Suppressor macrophage (primary cell): ENCODE measurements at regions not wholly inside any gene's neighbourhood (a gene's known extent, or its start where the extent isn't known, plus 50 kb on each side); places are given as distances from the start of the nearest gene placed in this dataset.
"Not testable (repeated sequence)": the region's sequence is repeated elsewhere in the genome, so short reads cannot be mapped to it uniquely, and the experiment has no call there.

Experiments used
- DNase-seq, 4 experiments: peaks; one replicate each; pipeline ENCODE4 v3.0.0-alpha.2; 2020 to 2022

- DNase-seq = no peak
These were observed 238.7 kb upstream of the TOX3 start for GRCh38 chr16:52785653-52786052.

DNA sequence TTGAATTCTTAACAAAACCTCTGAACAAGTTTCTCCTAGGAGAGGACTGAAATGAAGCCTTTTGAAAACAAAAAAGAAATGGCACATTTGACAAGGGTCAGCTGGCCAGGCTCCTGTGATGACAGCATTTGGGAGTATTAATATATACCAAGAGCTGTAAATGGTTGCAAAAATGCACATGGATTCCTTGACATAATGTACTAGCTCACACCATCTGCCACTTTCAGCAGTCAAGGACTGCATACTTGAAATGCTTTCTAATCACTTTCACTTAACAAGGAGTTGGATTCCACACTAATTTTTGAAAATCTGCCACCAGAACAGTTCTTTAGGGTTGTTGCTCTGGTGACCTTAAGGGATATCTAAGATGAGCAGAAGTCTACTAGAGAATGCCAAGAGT lies 236.7 kb upstream of the TOX3 start:
- DNase-seq = no peak

DNA sequence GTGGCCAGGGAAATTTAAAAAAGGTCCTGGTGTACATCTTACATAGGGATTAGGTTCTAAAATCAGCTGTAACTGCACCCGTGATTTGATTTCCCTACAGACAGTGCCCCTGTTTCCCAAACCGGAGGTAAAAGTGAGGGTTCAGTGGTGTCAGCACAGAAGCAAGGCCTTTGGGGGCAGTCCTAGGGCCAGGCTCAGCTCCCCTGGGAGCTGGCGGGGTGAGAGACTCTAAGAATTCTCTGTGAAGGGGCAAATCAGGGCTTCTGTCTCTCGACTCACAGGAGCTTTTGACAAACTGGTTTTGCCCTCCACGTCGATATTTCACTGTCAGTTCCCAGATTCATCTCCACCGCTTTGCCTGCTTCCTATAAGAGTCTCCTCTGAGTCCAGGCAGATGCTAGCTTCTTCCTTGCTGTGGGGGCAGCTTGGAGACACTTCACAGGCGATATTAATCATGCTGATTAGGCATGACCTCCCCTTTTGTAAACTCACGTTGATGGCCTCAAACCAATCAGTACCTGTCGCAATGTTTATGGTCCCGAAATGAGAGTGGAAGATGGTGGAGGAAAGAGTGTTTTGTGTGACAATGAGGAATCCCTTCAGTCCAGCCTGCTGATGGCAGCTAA lies 234.2 kb upstream of the TOX3 start:
- no peak for DNase-seq

GRCh38 chr16:52773026-52773425 lies 226.1 kb upstream of the TOX3 start:
- no peak for DNase-seq

DNA sequence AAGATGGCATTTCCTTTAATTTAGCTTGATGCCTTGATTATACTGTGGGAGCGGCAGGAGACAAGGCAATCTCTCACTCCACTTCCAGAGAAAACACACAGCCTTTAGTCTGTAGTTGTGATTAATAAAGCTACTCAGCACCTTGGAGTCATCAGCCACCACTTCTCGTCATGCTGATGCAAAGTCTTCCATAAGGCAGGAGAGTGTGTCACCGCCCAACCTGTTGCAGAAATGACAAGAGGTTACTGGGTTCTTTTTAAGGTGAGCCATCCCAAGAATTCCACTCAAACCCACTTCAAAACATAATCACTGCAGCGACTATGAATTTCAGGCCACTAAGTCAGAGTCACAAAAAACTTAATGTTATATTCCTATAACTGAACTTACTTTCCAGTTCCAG lies 223.9 kb upstream of the TOX3 start:
- no peak for DNase-seq

DNA sequence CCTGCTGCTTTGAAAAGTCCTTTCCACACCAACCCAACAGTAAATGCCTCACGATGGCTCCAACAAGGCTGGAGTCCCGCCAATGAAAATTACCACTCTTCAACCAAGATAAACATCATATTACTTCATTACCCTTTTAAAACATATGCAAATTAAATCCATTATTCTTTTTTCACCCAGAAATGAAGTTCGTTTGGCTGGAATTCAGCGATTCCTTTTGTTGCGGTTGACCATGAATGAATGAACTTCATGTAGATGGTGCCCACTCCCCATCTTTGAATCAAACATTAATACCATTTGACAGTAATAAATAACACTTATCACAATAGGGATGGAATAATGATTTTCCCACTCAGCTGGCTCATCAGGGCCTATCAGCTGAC lies 211.5 kb upstream of the TOX3 start:
- DNase-seq = no peak

DNA sequence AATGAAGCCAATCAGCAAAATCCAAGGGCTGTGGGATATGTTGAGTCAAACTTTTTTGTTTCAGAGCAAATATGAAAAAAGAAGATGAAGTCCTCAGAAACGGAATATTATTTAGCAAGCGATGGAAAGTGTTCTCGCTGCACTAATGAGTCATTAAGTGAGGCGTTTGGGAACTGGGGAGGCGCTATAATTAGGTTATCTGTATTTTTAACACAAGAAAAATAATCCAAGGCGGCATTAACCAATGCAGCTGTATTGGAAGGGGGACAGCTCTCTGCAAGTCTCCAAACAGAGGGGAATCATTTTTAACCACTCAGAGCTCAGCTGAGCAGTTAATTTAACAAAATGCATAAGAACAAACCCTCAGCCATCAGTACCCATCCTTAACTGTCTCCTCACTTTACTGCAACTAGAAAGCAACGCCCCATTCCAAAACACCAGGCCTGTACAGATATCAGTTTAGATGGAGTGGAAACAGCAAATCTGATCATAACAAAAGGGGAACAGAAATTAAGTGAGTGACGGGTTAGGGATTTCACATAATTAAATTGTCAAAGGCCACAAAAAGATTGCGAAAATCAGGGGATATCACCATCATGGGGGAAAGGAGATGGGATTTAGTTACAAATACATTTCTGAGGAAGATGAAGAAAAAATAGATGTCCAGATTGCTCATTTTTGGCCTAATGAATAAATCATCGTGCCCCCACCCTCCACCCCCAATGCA lies 211.0 kb upstream of the TOX3 start:
- peak in 2 of 4 experiments; percentile 25 to 31 for DNase-seq

DNA sequence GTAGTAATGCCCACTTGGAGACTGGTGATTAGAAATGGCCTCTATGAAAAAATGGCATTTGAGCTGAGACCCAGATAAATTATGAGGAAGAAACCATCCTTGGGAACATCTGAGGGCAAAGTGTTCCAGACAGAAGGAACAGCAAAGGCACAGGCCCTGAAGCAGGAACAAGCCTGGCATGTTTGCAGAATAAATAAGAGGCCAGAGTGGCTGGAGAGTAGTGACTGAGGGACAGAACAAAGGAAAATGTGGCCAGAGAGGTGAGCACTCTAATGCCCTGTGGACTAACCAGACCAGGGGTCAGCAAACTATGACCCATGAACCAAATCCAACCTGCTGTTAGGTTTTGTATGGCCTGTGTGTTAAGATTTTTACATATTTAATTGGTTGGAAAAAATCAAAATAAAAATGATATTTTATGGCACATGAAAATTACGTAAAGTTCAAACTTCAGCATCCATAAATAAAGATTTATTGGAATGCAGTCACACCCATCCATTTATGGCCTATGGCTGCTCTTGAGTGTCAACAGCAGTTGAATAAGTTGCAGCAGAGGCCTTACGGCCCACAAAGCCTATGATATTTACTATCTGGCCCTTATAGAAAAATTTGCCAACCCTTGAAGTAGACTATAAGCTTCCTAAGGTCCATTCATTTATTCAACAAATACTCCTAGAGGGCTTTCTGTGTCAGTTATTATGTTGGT lies 210.0 kb upstream of the TOX3 start:
- no peak for DNase-seq

DNA sequence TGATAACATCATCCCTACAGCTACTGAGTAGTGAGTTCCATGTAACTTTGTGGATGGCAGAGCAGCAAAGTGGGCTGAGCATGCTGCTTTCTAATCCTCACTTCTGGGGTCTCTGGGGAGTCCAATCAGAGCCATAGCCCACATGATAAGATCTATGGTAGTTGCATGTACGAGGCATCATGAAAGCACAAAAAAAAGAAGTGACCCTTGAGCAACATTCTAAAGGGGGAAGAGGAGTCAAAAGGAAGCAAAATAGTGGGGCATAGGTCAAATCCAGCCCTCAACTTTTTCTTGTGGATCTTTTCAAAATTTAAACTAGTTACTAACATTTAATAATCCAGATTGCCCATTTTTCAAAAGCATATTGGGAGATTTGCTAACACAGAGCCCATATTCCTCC lies 208.5 kb upstream of the TOX3 start:
- peak in 3 of 4 experiments; percentile 12 to 40 (median 15) for DNase-seq

DNA sequence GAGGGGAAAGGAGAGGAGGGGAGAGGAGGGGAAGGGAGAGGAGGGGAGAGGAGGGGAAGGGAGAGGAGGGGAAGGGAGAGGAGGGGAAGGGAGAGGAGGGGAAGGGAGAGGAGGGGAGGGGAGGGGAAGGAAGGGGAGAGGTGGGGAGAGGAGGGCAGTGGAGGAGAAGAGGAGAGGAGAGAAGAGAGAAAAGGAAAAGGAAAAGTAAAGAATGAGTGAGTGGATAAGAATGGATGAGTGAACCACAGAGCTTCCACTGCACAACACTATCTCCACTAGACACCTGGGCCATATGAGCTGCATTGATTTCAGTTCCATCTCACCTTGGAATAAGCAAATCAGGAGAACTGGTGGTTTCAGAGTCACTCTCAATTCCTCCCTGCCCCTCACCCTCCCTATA lies 204.1 kb upstream of the TOX3 start:
- no peak for DNase-seq

DNA sequence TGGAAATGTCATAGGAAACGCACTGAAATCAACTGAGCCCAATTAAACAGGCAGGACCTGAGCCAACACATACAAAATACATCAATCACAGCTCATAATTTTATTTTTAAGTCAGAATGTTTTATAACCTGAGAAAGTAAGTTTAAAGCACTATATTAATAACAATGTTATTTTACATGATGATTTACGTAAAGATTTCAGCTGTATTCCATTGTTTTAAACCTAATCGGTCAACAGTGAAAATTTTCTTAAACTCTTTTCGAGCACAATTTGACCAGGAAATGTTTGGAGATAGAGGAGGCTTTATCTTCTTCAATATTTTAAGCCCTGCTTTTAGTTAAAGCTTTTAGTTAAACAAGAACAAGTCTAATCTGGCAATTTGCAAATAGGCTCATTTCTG lies 201.8 kb upstream of the TOX3 start:
- no peak for DNase-seq

DNA sequence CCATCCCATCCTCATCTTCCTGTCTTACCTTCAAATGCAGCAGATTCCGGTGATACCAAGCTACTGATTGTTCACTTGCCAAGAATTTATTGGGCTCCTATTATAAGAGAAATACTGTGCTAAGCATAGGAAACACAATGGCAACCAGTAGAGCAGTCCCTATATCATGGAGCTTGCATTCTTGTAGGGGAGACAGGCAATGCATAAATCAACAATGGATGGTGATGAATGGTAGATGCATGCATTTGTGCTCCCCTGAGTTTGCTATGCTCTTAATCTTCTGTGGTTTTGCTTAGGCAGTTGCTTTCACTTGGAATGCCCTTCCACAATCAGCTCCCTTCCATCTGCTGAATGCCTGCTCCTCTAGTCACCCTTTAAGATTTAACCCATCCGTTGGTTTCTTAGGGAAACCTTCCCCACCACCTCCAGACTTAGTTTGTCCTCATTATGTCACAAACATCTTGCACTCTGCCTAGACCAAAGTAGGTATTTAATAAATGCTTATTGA lies 200.2 kb upstream of the TOX3 start:
- no peak for DNase-seq

- DNase-seq = no peak
These were observed 196.8 kb upstream of the TOX3 start for GRCh38 chr16:52743707-52744106.

- DNase-seq = no peak
These were observed 195.7 kb upstream of the TOX3 start for GRCh38 chr16:52742608-52743170.

GRCh38 chr16:52742052-52742451 lies 195.1 kb upstream of the TOX3 start:
- no peak for DNase-seq

DNA sequence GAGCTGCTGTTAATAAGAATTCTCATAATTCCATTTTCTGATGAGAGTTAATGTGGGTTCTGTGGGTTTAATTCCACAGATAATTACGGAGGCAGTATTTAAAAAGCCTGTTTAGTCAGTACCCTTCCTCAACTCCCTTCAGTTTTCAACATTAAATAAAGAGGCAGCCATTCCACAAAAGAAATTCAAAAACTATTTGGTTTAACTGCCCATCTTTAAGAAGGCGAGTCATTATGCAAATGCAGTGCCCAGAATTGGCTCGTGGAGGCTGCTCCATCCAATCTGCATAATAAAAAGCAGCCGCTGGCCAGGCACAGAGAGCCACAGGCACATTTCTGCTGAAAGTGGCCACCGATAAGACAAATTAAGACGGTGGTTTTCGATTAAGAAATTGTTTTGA lies 194.4 kb upstream of the TOX3 start:
- no peak for DNase-seq

DNA sequence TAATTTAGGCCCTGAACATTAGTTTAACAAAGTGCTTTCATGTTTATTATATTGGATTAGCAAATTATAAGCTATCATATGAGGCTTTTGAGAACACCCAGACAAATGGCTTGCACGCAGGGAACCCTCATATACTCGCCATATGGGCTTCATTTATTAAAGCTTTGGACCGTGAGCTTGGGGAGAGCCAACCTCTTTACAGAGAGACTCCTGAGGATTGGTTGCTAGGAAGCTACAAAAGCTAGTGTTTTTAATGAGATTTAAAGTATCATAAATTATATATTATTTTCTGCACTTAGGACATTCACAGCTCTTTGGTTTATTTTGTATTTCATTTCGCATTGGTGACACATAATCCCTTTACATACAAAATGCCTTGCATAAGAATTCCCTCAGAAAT lies 193.8 kb upstream of the TOX3 start:
- no peak for DNase-seq

DNA sequence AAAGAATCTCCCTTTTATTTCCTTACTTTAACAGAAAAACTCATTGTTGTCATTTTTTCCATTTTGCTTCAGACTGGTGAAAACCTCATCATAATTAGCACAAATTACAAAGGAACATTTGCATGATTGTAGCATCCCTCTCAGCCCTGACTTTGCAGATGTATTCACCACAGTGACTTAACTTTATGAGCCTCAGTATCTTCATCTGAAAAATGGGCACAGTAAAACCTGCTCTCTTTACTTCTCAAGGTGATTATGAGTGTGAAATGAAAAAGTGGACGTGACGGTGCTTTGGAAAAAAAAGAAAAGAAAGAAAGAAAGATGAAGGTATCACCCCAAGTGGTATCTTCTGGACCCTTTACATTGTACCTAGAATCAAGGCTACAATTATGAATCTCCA lies 193.4 kb upstream of the TOX3 start:
- DNase-seq = no peak

- DNase-seq = not testable (repeated sequence)
These were observed 192.0 kb upstream of the TOX3 start for GRCh38 chr16:52738992-52739391.

- no peak for DNase-seq
These were observed 184.4 kb upstream of the TOX3 start for GRCh38 chr16:52731219-52731875.

GRCh38 chr16:52729731-52730130 lies 182.8 kb upstream of the TOX3 start:
- DNase-seq = no peak

GRCh38 chr16:52727849-52728248 lies 180.9 kb upstream of the TOX3 start:
- peak; percentile 64 to 86 (median 75) for DNase-seq

DNA sequence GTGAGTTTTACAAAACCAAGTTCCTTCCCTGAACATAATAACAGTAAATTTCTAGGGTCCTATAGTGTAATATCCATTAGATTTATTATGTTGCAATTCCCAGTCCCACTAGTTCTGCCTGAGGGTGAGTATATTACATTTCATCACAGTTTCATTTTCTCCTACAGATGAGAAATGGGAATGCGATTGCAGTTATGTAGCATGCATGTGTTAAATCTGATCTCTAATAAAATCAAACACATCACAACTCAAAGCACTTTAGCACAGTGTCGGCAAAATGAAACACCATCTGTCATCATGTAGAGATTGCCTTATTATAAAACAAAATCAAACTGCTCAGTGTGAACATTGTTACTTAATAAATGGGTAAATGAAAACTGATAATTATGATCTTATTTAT lies 180.5 kb upstream of the TOX3 start:
- DNase-seq = peak in 3 of 4 experiments; percentile 1 to 51 (median 35)
